DOHH2 (cell line): ENCODE measurements at regions not wholly inside any gene's neighbourhood (a gene's known extent, or its start where the extent isn't known, plus 50 kb on each side); places are given as distances from the start of the nearest gene placed in this dataset.

Experiments used
- CTCF ChIP-seq: fragments of 200-600 bp; sonication (generic); IDR thresholded peaks from one replicate; pipeline ENCODE4 v1.5.1; 2014; ENCODE audit warnings: antibody characterized with exemption, mild to moderate bottlenecking, low read depth, low read length; ENCODE audit not compliant: poor library complexity, severe bottlenecking
- EZH2phosphoT487 ChIP-seq: fragments of 200-600 bp; sonication (generic); IDR thresholded peaks from 2 replicates; pipeline ENCODE4 v1.6.1; 2017; ENCODE audit warnings: borderline replicate concordance, mild to moderate bottlenecking, antibody characterized with exemption, low read length, moderate library complexity, mixed read lengths

DNA sequence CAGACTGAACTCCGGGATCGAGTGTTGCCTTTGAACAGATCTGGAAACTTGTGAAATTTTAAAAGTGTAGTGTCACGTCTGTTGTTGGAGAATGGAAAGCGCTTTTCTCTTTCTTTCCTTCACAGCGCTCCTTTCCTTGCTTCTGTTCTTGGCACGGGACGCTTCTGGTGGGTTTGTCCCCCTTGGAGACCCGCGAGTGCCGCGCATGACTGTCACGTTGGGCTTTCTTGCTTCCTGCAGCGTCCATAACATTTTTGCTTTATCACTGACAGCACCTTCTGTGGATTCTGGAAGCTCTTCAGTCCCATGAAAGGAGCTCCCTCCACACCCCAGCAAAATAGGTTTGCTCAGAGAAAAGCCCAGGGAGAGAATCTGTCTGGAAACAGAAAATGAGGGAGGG is 193.0 kb upstream of the TMEM132C start:
- TF ChIP-seq CTCF (no peak), EZH2phosphoT487 (no peak)
